ENCODE measurements at regions not wholly inside any gene's neighbourhood (a gene's known extent, or its start where the extent isn't known, plus 50 kb on each side); places are given as distances from the start of the nearest gene placed in this dataset.

DNA sequence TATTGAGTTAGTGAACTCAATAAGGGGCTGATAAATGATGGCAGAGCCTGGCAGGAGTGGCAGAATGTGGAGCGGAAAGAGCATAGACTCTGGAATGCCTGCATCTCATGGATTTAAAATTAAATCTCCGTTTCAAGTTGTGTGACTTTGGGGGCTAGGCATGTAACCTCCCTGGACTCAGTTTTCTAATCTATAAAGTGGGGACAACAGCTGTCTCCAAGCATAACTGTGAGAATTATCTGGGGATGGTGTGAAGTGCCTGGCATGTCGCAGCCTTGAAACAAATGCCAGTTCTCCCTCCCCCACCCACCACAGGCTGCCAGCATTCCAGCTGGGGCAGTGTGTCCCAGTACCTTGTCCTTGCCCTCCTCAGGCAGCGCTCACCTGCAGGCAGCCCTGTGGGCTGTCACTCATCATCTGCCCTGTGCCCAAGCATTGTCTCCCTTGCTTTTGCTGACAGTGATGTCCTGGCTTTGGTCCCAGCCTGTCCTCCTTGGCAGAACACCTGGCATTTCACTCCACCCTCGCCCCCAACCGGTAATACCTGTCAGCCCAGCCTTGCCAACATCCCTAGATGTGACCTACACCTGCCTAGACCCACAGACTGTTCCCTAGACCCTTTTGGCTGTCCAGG is 129.6 kb downstream of the MRM1 start:
- no peak for DNase-seq

DNA sequence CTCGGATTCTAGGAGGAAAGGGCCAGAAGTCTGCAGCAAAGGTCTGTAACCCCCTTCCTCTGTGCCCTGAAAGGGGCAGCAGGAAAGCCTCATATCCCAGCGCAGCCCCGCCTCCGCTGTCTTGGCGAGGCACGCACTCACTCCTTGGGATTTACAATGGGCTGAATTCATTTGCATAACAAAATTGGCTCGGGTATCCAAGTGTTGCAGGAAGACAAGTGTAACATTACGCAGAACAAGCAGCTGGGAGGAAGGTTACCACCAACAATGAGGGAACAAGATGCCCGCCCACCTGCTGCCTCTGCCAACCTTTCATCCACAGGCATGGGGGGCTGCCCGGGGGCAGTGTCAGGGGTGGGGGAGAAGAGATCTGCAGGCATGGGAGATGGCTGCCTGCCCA is 130.4 kb downstream of the MRM1 start:
- DNase-seq: no peak

GRCh38 chr17:36732351-36732750 is 131.0 kb downstream of the MRM1 start:
- no peak for DNase-seq

- DNase-seq: no peak
Measured at GRCh38 chr17:36736201-36737156, 135.1 kb downstream of the MRM1 start.

- no peak for DNase-seq
Measured at GRCh38 chr17:36739208-36739607, 137.8 kb downstream of the MRM1 start.

DNA sequence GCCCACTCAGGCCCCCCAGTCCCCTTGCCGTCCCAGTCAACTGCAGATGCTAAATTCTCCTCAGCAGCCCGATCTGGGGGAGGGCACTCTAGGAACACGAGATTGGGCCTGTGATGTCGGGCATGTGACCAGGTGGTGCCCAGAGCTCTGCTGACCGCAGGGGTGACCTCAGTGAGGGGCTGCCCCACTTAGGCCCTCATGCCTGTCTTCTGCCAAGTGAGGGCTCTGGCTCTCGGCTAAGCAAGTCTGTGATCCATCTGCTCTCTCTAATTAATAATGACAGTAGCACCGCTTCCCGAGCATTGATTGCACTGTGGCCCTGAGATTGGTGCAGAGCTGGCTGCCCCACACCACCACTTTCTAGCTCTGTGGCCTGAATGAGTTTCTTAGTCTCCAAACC is 138.8 kb downstream of the MRM1 start:
- no peak for DNase-seq

GRCh38 chr17:36741019-36741902 is 139.9 kb downstream of the MRM1 start:
- DNase-seq: no peak

DNA sequence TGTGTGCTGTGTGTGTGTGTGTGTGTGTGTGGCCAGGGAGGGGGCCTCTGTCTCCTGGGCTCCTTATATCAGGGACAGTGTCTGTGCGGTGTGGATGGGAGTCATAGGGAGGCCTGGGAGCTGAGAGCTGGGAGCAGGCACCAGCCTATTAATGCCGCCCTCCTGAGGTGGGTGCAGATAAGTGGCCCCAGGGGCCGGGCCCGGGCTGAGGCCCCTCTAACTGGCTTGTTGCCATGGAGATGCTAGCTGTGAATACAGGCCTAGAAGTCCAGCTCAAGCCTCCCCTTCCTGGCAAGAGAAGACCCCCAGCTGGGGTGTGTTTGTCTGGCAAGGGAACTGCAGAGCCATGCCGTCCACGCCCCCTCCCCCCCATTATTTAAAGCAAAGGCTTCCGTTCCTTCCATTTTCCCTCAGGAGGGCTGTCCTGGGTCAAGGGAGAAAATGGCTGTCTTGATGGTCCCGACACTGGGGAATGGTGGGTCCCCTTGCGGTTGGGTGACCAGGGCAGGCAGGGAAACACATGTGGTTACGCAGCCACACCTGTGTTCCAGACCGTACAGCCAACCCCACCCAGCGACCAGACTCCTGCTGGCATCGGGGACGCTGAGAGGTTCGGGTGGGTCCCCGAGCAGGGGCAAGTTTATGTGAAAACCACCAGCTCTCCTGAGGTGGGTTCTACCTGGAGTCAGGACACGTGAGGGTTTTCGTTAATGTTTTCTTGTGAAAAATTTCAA is 141.1 kb downstream of the MRM1 start:
- no peak for DNase-seq

DNA sequence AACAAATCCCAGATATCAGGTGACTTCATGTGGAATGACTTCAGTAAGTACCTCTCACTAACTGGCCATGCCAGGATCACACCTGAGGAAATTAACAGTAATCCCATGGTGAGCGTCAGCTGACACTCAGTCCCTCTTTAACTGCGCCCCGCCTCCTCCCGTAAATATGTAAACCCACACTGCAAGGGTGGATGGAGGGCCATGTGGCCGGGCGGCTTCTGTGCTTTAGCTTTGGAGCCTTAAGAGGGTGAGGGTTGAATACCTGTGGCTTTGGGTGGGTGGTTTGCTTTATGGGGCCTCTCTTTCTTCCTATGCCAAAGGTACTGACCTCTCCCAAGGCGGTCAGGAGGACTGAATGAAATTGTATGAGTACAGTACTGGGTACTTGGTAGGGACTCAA is 141.7 kb downstream of the MRM1 start:
- DNase-seq: no peak

- no peak for DNase-seq
Measured at GRCh38 chr17:36746381-36747053, 145.1 kb downstream of the MRM1 start.

GRCh38 chr17:36747861-36748260 is 146.5 kb downstream of the MRM1 start:
- DNase-seq: no peak

DNA sequence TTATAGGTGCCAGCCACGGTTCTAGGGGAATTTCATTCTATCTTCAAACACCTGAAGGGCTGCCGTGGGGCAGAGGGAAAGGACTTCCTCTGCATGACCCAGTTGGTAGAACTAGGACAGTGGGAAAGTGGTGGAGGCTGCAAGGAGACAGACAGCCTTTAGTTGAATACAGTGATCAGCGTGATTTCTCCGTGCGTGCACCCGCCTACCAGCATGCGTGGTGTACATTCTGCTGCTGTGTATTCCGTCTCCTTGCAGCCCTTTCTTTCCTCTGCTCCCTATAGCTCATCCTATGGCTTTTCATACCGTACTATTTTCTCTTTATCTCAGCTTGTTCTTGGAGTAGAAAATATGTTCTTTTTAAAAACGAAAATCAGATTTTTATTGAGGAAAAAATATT is 146.9 kb downstream of the MRM1 start:
- DNase-seq: no peak

DNA sequence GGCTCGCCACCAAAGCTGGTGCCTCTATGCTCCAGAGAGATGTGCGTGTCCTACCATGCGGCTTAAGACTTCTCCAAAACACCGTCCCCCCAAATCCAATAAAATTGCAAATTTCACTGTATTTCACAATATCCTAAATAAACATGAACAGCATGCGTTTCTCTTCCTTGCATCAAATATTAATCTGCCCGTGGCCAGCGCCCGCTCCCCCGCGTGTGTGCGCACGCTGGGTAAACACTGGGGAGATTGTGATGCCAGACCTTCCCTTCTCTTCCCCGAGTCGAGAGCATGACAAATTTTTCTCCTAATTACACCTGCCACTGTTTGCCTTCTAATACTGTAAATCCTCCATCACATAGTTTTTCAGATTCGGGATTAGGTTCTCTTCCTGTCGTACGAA is 148.1 kb downstream of the MRM1 start:
- DNase-seq: no peak

DNA sequence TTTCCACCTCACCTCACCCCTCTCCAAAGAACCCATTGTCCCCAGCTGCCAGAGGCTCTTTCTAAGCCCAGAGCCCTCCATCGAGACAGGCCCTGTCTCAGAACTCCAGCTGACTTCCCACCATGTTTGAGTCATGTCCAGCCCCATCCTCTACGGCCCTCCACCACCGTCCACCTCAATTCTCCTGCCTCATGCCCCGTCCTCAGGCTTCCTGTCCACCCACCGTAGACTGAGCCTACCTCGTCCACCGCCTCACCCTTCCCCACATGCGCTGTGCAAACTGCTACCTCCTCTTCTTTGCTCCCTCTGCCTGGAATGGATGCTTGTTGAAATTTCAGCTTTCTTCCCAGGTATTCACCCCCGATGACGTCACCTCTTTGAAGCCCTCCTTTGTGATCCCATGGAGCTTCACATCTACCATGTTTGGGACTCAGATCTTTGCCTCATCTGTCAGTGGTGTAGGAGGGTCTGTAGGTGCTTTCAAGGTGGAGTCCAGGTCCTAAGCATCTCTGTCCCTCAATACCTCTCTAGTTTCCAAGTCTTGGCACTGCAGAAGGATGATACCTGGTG is 149.0 kb downstream of the MRM1 start:
- DNase-seq: no peak

- DNase-seq: no peak
Measured at GRCh38 chr17:36752096-36752888, 150.9 kb downstream of the MRM1 start.

DNA sequence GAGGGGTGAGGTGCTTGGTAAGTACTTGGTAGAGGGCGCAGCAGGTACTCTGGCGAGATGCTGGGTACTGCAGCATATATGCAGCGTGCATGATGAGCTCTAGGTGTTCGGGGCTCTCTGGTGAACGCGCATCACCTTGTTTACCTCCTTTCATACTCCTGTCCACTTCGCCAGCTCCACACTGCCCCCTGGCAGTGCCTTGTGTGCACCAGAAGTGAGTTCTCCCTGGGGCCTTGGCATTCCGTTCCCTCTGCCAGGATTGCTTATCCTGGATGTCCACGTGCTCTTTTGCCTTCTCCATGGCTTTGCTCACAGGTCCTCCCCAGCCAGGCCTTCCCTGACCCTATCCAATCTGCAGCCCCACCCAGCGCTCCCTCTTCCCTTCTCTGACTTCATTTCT is 154.2 kb downstream of the MRM1 start:
- DNase-seq: peak; percentile 39

- DNase-seq: no peak
Measured at GRCh38 chr17:36756695-36757094, 155.3 kb downstream of the MRM1 start.

- DNase-seq: no peak
Measured at GRCh38 chr17:36760425-36760824, 159.0 kb downstream of the MRM1 start.

DNA sequence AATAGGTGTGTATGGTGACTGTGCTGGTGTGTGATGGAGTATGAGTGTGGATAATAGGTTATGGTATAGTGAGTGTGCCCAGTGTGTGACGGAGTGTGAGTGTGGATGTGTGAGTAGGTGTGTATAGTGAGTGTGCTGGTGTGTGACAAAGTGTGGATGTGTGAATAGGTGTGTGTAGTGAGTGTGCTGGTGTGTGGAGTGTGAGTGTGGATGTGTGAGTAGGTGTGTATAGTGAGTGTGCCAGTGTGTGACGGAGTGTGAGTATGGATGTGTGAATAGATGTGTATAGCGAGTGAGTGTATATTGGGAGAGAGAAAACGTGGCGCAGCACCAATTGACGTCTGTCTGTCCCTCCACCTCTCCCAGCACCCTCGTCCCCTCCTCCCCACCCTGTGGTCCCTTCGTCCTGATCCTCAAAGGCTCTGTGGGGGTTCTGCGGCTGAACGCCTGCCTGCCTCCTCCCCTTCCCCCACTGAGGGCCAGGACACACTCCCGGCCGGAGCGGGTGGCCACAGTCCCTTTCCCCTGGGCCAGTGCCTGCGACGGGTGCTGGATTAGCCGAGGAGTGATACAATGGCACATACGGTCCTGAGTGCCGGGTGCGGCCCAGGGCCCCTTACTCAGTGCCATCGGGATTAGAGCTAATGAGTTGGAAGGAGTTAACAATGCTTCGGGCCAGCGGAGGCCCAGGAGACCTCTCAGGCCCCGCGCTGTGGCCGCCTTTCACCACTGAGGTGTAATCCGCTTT is 160.0 kb downstream of the MRM1 start:
- DNase-seq: no peak

- DNase-seq: no peak
Measured at GRCh38 chr17:36765436-36766043, 164.2 kb downstream of the MRM1 start.
